ENCODE measurements at regions not wholly inside any gene's neighbourhood (a gene's known extent, or its start where the extent isn't known, plus 50 kb on each side); places are given as distances from the start of the nearest gene placed in this dataset.

DNA sequence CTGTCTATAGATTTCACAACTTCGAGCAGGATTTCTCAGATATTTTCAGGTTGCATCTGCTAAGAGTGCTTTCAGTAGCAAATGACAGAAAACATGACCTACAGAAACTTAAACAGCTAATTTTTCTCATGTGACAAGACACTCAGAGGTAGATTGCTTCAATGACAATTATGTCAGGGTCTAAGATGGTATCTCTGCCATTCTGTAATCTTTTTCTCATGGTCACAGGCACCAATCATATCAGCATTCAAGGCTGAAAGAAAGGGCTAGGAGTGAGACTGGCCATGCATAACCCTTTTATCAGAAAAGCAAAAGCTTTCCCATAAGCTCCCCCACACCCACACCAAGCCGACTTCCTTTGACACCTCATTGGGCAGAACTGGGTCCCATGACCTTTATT is 450.5 kb upstream of the FAR2 start:
- Histone ChIP-seq H3K36me3 (no peaks in the 10 kb centered on the region), H3K27me3 (no peaks in the 10 kb centered on the region), H3K4me1 (no peaks in the 10 kb centered on the region), H3K9me3 (peaks cover 0 to 8% of the 10 kb centered on the region in 2 donors), H3K27ac (no peak overlapping the region), H3K4me3 (no peak overlapping the region)
- intact Hi-C loops (cut with DNase I; ENCODE audit: low total_unique reads): no loop called here
- TF ChIP-seq CTCF (IDR thresholded peaks at IDR 0.05) (no peak), POLR2A (IDR thresholded peaks at IDR 0.05) (no peak), POLR2AphosphoS5 (IDR thresholded peaks at IDR 0.05) (no peak)
- no peak for DNase-seq (ENCODE audit: low spot score in 2 of 2)

GRCh38 chr12:28699029-28699428 is 450.0 kb upstream of the FAR2 start:
- Histone ChIP-seq H3K4me1 (no peaks in the 10 kb centered on the region), H3K9me3 (peaks cover 0 to 8% of the 10 kb centered on the region in 2 donors), H3K27ac (no peak overlapping the region), H3K36me3 (no peaks in the 10 kb centered on the region), H3K27me3 (no peaks in the 10 kb centered on the region), H3K4me3 (no peak overlapping the region)
- DNase-seq (ENCODE audit: low spot score in 2 of 2): no peak
- intact Hi-C loops (cut with DNase I; ENCODE audit: low total_unique reads): no loop called here
- TF ChIP-seq CTCF (IDR thresholded peaks at IDR 0.05): no peak
- TF ChIP-seq POLR2AphosphoS5 (IDR thresholded peaks at IDR 0.05): no peak
- TF ChIP-seq POLR2A (IDR thresholded peaks at IDR 0.05): no peak

GRCh38 chr12:28700161-28700560 is 448.9 kb upstream of the FAR2 start:
- Histone ChIP-seq H3K27ac (no peak overlapping the region), H3K9me3 (peaks cover 0 to 8% of the 10 kb centered on the region in 2 donors), H3K36me3 (no peaks in the 10 kb centered on the region), H3K4me1 (no peaks in the 10 kb centered on the region), H3K4me3 (no peak overlapping the region), H3K27me3 (no peaks in the 10 kb centered on the region)
- DNase-seq (ENCODE audit: low spot score in 2 of 2): no peak
- intact Hi-C loops (cut with DNase I; ENCODE audit: low total_unique reads): no loop called here
- TF ChIP-seq CTCF (IDR thresholded peaks at IDR 0.05) (no peak), POLR2AphosphoS5 (IDR thresholded peaks at IDR 0.05) (no peak), POLR2A (IDR thresholded peaks at IDR 0.05) (no peak)

- intact Hi-C loops (cut with DNase I; ENCODE audit: low total_unique reads): no loop called here
- H3K4me1 ChIP-seq: no peaks in the 10 kb centered on the region
- H3K27ac ChIP-seq: no peak overlapping the region
- H3K27me3 ChIP-seq: no peaks in the 10 kb centered on the region
- no peaks in the 10 kb centered on the region for H3K36me3 ChIP-seq
- no peak overlapping the region for H3K4me3 ChIP-seq
- TF ChIP-seq POLR2A (IDR thresholded peaks at IDR 0.05) (no peak), CTCF (IDR thresholded peaks at IDR 0.05) (no peak), POLR2AphosphoS5 (IDR thresholded peaks at IDR 0.05) (no peak)
- peaks cover 0 to 3% of the 10 kb centered on the region in 2 donors for H3K9me3 ChIP-seq
- DNase-seq (ENCODE audit: low spot score in 2 of 2): no peak
Observed at GRCh38 chr12:28704477-28705169, 444.5 kb upstream of the FAR2 start.

DNA sequence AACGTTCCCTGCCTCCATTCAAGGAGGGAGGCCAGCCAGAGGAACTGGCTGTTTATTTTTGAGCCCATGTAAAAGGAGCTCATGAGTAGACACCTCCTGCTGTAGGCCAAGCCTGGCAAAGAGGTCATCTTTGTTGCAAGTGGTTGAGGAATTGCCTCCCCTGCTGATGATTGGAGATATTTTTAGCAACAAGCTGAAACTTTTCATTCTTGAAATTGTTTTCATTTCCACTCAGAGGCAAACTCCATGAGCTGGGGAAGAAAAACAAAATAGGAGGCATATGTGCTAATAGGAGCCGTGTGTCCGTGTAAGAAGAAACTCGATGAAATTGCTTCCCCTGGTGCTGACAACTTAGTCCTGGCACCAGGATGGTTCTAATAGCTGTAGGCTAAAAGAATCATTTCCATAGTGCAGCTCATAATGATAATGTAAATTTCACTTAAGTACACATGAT is 440.1 kb upstream of the FAR2 start:
- intact Hi-C loops (cut with DNase I; ENCODE audit: low total_unique reads): no loop called here
- no peaks in the 10 kb centered on the region for H3K36me3 ChIP-seq
- H3K27ac ChIP-seq: no peak overlapping the region
- H3K4me3 ChIP-seq: no peak overlapping the region
- DNase-seq (ENCODE audit: low spot score in 2 of 2): no peak
- no peaks in the 10 kb centered on the region for H3K27me3 ChIP-seq
- no peak for TF ChIP-seq POLR2AphosphoS5 (IDR thresholded peaks at IDR 0.05)
- no peak for TF ChIP-seq CTCF (IDR thresholded peaks at IDR 0.05)
- TF ChIP-seq POLR2A (IDR thresholded peaks at IDR 0.05): no peak
- no peaks in the 10 kb centered on the region for H3K9me3 ChIP-seq
- no peaks in the 10 kb centered on the region for H3K4me1 ChIP-seq
